EH (cell line): ENCODE measurements at regions not wholly inside any gene's neighbourhood (a gene's known extent, or its start where the extent isn't known, plus 50 kb on each side); places are given as distances from the start of the nearest gene placed in this dataset.
A peak's percentile ranks its signal among the peaks of the same experiment; 100 is the strongest.

Experiments
- DNase-seq: peaks from one replicate; pipeline ENCODE4 v3.0.0-alpha.2; 2015; ENCODE audit warnings: low read depth

- DNase-seq: no peak
These were observed 238.0 kb upstream of the FGGY start for GRCh38 chr1:59058665-59059439.

- peak; percentile 89 for DNase-seq
These were observed 235.0 kb upstream of the FGGY start for GRCh38 chr1:59061876-59062275.

- DNase-seq: peak; percentile 65
These were observed 234.2 kb upstream of the FGGY start for GRCh38 chr1:59062743-59063142.

- no peak for DNase-seq
These were observed 233.4 kb upstream of the FGGY start for GRCh38 chr1:59063501-59063900.

- DNase-seq: no peak
These were observed 232.3 kb upstream of the FGGY start for GRCh38 chr1:59064592-59064991.

- no peak for DNase-seq
These were observed 230.7 kb upstream of the FGGY start for GRCh38 chr1:59066236-59066635.

GRCh38 chr1:59070610-59071009 is 226.3 kb upstream of the FGGY start:
- no peak for DNase-seq

GRCh38 chr1:59071289-59071688 is 225.6 kb upstream of the FGGY start:
- no peak for DNase-seq

- no peak for DNase-seq
These were observed 224.9 kb upstream of the FGGY start for GRCh38 chr1:59071876-59072582.

GRCh38 chr1:59072583-59072947 is 224.3 kb upstream of the FGGY start:
- peak; percentile 20 for DNase-seq

- no peak for DNase-seq
These were observed 222.3 kb upstream of the FGGY start for GRCh38 chr1:59074598-59074997.

GRCh38 chr1:59075021-59075420 is 221.9 kb upstream of the FGGY start:
- DNase-seq: no peak

- peak; percentile 34 for DNase-seq
These were observed 220.3 kb upstream of the FGGY start for GRCh38 chr1:59076612-59077011.

- no peak for DNase-seq
These were observed 219.3 kb upstream of the FGGY start for GRCh38 chr1:59077466-59078069.

- no peak for DNase-seq
These were observed 218.7 kb upstream of the FGGY start for GRCh38 chr1:59078070-59078800.

GRCh38 chr1:59078866-59079265 is 218.0 kb upstream of the FGGY start:
- no peak for DNase-seq

- peak; percentile 56 for DNase-seq
These were observed 217.3 kb upstream of the FGGY start for GRCh38 chr1:59079434-59080140.

GRCh38 chr1:59081181-59081580 is 215.7 kb upstream of the FGGY start:
- peak; percentile 28 for DNase-seq

GRCh38 chr1:59081795-59082194 is 215.1 kb upstream of the FGGY start:
- DNase-seq: peak; percentile 70

- DNase-seq: peak; percentile 64
These were observed 212.7 kb upstream of the FGGY start for GRCh38 chr1:59083946-59084865.

GRCh38 chr1:59085101-59085500 is 211.8 kb upstream of the FGGY start:
- no peak for DNase-seq
